ENCODE measurements at regions not wholly inside any gene's neighbourhood (a gene's known extent, or its start where the extent isn't known, plus 50 kb on each side); places are given as distances from the start of the nearest gene placed in this dataset.
A peak's percentile ranks its signal among the peaks of the same experiment; 100 is the strongest.

- H3K4me3 Mint-ChIP-seq: no peak overlapping the region
- intact Hi-C loops (cut with micrococcal nuclease): no loop called here
- no peak for TF ChIP-seq CTCF (IDR thresholded peaks at IDR 0.05)
- peaks cover 4% of the 10 kb centered on the region for H3K27me3 Mint-ChIP-seq
- ChIA-PET CTCF (no interaction called here), POLR2A (interaction anchor here (0.9 kb wide), 1 partner anchor 19 kb away, joined by 3 read pairs; no protein-coding TSS in a partner anchor)
- no peak overlapping the region for H3K27ac Mint-ChIP-seq
- no peaks in the 10 kb centered on the region for H3K4me1 Mint-ChIP-seq
- H3K9me3 Mint-ChIP-seq: no peaks in the 10 kb centered on the region
- H3K36me3 Mint-ChIP-seq (ENCODE audit: low read depth): no peaks in the 10 kb centered on the region
- no peak for ATAC-seq (ENCODE audit: low read depth)
- no peak for DNase-seq
These were observed 174.5 kb upstream of the RMP24 start for GRCh38 chr18:35797948-35798347.

DNA sequence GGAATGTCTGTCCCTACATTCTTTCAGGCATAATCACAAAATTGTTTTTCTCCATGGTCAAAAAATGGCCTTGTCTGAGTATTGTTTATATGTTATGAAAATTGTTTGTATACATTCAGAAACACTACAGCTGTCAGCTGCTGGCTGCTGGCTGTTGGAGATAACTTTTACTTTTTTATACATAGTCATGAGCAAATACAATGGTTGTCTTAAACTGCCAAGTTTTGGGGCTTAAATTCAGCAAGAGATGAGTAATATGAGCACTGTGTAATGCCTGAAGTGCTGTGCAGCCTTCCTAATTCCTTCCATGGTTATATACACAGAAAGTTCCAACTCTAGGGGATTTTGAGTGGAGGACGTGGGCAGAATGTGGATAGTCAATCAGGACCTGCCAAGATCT, 168.9 kb upstream of the RMP24 start:
- H3K27ac Mint-ChIP-seq: no peak overlapping the region
- ChIA-PET POLR2A (no interaction called here), CTCF (no interaction called here)
- peaks cover 12% of the 10 kb centered on the region for H3K27me3 Mint-ChIP-seq
- no peak for ATAC-seq (ENCODE audit: low read depth)
- H3K4me1 Mint-ChIP-seq: peaks cover 5% of the 10 kb centered on the region
- no peaks in the 10 kb centered on the region for H3K9me3 Mint-ChIP-seq
- H3K36me3 Mint-ChIP-seq (ENCODE audit: low read depth): no peaks in the 10 kb centered on the region
- H3K4me3 Mint-ChIP-seq: no peak overlapping the region
- no peak for DNase-seq
- TF ChIP-seq CTCF (IDR thresholded peaks at IDR 0.05): no peak
- intact Hi-C loops (cut with micrococcal nuclease): no loop called here

DNA sequence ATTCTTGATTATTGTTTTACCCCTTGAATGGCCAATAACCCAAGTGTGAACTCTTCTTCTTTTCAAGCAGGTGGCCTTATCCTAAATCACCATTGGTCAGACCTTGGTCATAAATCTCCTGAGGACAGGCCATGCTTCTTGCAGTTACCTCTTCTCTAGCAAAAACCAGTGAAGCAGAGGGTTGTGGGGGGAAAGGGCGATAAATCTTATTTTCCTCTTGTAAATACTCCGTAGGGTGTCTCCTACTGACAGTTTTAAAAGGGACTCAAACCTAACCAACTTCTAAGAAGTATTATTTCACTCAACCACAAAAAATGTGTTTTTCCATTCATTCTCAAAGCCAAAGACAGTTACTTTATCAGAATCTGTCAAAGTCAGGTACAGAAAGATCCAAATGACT, 168.1 kb upstream of the RMP24 start:
- peaks cover 13% of the 10 kb centered on the region for H3K4me1 Mint-ChIP-seq
- no peaks in the 10 kb centered on the region for H3K36me3 Mint-ChIP-seq (ENCODE audit: low read depth)
- no peak overlapping the region for H3K4me3 Mint-ChIP-seq
- POLR2A ChIA-PET: no interaction called here
- intact Hi-C loops (cut with micrococcal nuclease): no loop called here
- no peak overlapping the region for H3K27ac Mint-ChIP-seq
- no peak for ATAC-seq (ENCODE audit: low read depth)
- TF ChIP-seq CTCF (IDR thresholded peaks at IDR 0.05): no peak
- H3K9me3 Mint-ChIP-seq: no peaks in the 10 kb centered on the region
- H3K27me3 Mint-ChIP-seq: peaks cover 12% of the 10 kb centered on the region
- CTCF ChIA-PET: no interaction called here
- no peak for DNase-seq

DNA sequence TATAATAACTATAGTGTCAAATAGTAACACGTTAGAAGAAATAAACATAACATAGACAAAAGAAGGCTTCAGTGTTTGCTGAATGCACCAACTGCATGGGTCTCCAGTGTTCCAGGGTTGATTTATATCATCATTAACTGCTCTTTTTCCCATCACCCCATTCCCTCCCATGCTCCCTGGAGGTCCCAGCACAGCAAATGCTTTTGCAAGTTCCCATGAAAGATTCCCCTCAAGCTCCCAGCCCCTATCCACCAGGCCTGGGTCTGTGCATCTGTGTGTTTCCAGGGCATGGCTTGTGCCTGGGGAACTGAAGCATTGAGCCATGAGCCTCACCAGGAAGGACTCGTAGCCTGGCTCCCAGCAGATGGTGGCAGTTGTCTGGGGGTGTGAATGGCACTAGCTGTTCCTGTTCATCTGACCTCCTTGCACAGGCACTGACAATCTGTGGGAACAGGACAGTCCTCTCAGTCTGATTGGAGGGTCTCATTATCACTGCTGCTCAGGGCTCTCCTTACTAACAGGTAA, 164.6 kb upstream of the RMP24 start:
- Mint-ChIP-seq H3K27ac (no peak overlapping the region), H3K4me1 (peaks cover 25% of the 10 kb centered on the region), H3K36me3 (ENCODE audit: low read depth) (no peaks in the 10 kb centered on the region), H3K9me3 (no peaks in the 10 kb centered on the region), H3K27me3 (peaks cover 17% of the 10 kb centered on the region), H3K4me3 (no peak overlapping the region)
- intact Hi-C loops (cut with micrococcal nuclease): no loop called here
- CTCF ChIA-PET: no interaction called here
- no peak for DNase-seq
- no peak for TF ChIP-seq CTCF (IDR thresholded peaks at IDR 0.05)
- POLR2A ChIA-PET: no interaction called here
- ATAC-seq (ENCODE audit: low read depth): no peak

GRCh38 chr18:35808796-35809195, 163.7 kb upstream of the RMP24 start:
- Mint-ChIP-seq H3K36me3 (ENCODE audit: low read depth) (no peaks in the 10 kb centered on the region), H3K4me1 (peaks cover 25% of the 10 kb centered on the region), H3K4me3 (no peak overlapping the region), H3K27me3 (peaks cover 19% of the 10 kb centered on the region), H3K9me3 (no peaks in the 10 kb centered on the region), H3K27ac (peak overlapping the region; percentile 27)
- no peak for TF ChIP-seq CTCF (IDR thresholded peaks at IDR 0.05)
- DNase-seq: no peak
- ATAC-seq (ENCODE audit: low read depth): no peak
- CTCF ChIA-PET: no interaction called here
- intact Hi-C loops (cut with micrococcal nuclease): no loop called here
- POLR2A ChIA-PET: no interaction called here
